GM21619 (cell line): ENCODE measurements at regions not wholly inside any gene's neighbourhood (a gene's known extent, or its start where the extent isn't known, plus 50 kb on each side); places are given as distances from the start of the nearest gene placed in this dataset.
"Not testable (repeated sequence)": the region's sequence is repeated elsewhere in the genome, so short reads cannot be mapped to it uniquely, and the experiment has no call there.

ENCODE experiments used
- ATAC-seq: cut with Tn5 transposase; IDR thresholded peaks from one replicate; pipeline ENCODE4 v1.9.1; 2021; ENCODE audit not compliant: unreplicated experiment

GRCh38 chr2:39570614-39571013 lies 95.1 kb upstream of the TMEM178A start:
- ATAC-seq = no peak

DNA sequence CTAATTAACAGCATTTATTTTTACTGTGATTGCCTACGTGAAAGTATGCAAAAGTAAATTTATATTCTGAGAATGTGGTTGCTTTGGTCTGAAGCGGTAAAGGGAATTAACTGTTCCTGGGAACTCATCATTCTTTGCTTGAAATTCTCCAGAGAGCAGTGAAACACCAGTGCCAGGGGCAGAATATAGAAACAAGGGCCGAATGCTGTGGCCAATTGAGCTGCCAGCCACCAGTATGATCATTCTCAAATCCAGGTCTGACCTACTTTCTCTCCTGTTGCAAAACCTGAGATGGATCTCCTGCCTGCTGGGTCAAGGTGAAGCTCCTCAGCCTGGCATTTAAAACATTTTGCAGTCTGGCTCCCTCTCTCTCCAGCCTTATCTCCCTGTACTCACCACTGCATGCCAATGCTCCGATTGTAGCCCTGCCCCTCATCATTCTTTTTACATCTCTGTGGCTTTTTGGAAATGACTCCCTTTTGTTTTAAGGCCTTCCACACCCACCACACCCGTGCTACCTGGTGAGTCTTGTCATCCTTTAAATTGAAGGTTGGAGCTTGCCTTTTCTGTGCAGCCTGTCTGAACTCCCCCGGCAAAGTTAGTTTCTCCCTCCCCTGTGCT lies 94.5 kb upstream of the TMEM178A start:
- no peak for ATAC-seq

- ATAC-seq = no peak
Observed at GRCh38 chr2:39573276-39573675, 92.4 kb upstream of the TMEM178A start.

- ATAC-seq = no peak
Observed at GRCh38 chr2:39581866-39582265, 83.9 kb upstream of the TMEM178A start.

DNA sequence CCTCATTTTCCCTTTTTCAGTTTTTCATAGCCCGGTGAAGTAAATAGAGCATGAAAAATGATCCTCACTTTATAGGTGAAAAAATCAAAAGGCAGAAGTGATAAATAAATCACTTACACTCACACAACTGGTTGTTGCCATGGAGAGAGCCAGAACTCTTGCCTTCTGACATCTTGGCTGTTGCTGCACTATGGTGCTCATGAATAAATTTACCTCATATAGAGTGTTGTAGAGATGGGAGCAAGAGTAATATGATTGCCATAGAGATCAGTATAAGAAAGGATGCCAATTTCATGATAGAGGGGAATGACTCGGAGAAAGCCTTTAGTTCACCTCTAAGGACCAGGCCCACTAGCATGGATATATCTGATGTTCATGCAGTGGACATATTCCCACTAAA lies 82.5 kb upstream of the TMEM178A start:
- no peak for ATAC-seq

- ATAC-seq = no peak
Observed at GRCh38 chr2:39583781-39584180, 81.9 kb upstream of the TMEM178A start.

GRCh38 chr2:39584283-39584965 lies 81.3 kb upstream of the TMEM178A start:
- ATAC-seq = no peak

- not testable (repeated sequence) for ATAC-seq
Observed at GRCh38 chr2:39585531-39585930, 80.2 kb upstream of the TMEM178A start.

DNA sequence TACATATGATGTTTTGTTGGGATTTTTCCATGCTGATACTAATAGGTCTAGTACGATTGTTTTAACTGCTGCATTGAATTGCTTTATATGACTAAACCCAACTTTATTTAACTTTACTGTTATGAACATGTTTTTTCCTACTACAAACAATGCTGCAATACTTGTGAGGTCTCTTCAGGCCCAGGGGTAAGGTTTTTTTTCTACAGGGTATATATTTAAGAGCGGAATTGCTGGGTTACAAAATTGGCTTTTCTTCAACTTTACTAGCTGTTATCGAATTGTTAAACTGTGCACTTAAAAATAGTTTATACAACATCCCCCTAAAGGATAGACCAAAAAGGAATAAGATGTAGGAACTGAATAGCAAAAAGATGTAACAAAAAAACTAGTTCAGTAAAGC lies 78.5 kb upstream of the TMEM178A start:
- ATAC-seq = no peak

- no peak for ATAC-seq
Observed at GRCh38 chr2:39587641-39588040, 78.1 kb upstream of the TMEM178A start.

GRCh38 chr2:39593439-39594393 lies 72.0 kb upstream of the TMEM178A start:
- no peak for ATAC-seq

- no peak for ATAC-seq
Observed at GRCh38 chr2:39595116-39595515, 70.6 kb upstream of the TMEM178A start.

- ATAC-seq = no peak
Observed at GRCh38 chr2:39597314-39597713, 68.4 kb upstream of the TMEM178A start.

GRCh38 chr2:39602616-39603015 lies 63.1 kb upstream of the TMEM178A start:
- no peak for ATAC-seq

DNA sequence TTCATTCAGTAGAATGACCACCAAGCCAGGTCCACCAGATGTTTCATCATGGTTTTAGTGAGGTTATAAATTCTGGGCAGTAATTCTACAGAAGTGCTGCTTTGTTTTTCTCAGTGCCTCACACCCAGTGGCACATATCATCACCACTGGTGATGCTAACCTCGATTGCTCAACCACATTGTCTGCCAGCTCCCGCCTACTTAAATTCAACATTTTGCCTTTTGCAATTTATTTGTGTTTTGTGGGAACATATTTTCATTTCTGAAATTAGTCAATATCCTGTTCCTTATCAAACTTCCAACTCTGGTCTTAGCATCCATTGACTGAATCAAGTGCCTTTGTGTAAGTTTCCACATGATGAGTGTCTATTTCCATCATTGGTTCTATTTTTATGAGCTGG lies 62.3 kb upstream of the TMEM178A start:
- no peak for ATAC-seq

DNA sequence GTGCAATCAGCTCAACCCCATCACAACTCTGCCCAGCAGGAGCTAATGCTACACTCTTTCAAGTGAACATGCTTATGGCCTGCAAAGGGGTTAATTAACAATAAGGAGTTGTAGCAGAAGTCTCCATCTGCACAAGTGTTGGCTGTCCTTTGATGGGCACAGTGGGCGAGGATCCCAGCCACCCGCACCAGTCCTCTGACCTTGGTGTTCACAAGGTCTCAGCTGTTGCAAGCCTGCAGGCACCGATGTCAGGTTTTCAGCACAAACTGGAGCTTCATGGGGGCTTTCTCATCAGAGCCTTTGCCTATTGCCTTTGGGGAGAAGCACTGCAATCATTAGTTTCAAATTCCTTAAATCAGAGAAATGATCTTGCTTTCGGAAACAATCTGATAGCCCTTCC lies 60.9 kb upstream of the TMEM178A start:
- ATAC-seq = no peak

- no peak for ATAC-seq
Observed at GRCh38 chr2:39606585-39606984, 59.1 kb upstream of the TMEM178A start.

- no peak for ATAC-seq
Observed at GRCh38 chr2:39607538-39608262, 58.0 kb upstream of the TMEM178A start.

DNA sequence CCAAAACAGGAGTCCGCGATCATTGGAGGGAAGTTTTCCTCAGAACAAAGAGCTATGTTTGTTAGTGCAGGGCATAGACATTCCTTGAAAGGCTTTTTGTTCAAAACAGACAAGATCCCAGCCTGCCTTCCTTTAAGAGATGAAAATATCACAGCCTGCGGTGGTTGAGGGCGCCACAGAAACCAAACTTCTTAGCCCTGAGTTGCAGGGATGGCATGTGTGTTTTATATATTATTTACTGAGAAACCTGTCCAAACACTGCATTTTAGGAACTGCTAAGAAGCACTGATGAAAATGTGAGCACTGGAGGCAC lies 57.5 kb upstream of the TMEM178A start:
- no peak for ATAC-seq

GRCh38 chr2:39608686-39609441 lies 56.9 kb upstream of the TMEM178A start:
- ATAC-seq = no peak

- ATAC-seq = no peak
Observed at GRCh38 chr2:39609917-39610316, 55.8 kb upstream of the TMEM178A start.
